Effector CD8-positive, alpha-beta T cell (primary cell): ENCODE measurements at regions not wholly inside any gene's neighbourhood (a gene's known extent, or its start where the extent isn't known, plus 50 kb on each side); places are given as distances from the start of the nearest gene placed in this dataset.
"Not testable (repeated sequence)": the region's sequence is repeated elsewhere in the genome, so short reads cannot be mapped to it uniquely, and the experiment has no call there.

Source experiments
- DNase-seq: peaks from one replicate; lab custom pipeline; 2025; lab: John Stamatoyannopoulos, UW

GRCh38 chr3:6706777-6707176, 154.1 kb upstream of the GRM7 start:
- DNase-seq: no peak

- DNase-seq: no peak
Observed at GRCh38 chr3:6709178-6709577, 151.7 kb upstream of the GRM7 start.

GRCh38 chr3:6714962-6715361, 146.0 kb upstream of the GRM7 start:
- DNase-seq: no peak

GRCh38 chr3:6716420-6716819, 144.5 kb upstream of the GRM7 start:
- DNase-seq: no peak

- no peak for DNase-seq
Observed at GRCh38 chr3:6717026-6717943, 143.6 kb upstream of the GRM7 start.

- no peak for DNase-seq
Observed at GRCh38 chr3:6719999-6720398, 140.9 kb upstream of the GRM7 start.

- no peak for DNase-seq
Observed at GRCh38 chr3:6721491-6721890, 139.4 kb upstream of the GRM7 start.

GRCh38 chr3:6723205-6723604, 137.7 kb upstream of the GRM7 start:
- DNase-seq: no peak

GRCh38 chr3:6726811-6727210, 134.1 kb upstream of the GRM7 start:
- no peak for DNase-seq

- DNase-seq: no peak
Observed at GRCh38 chr3:6732807-6733206, 128.1 kb upstream of the GRM7 start.

GRCh38 chr3:6733699-6734394, 127.1 kb upstream of the GRM7 start:
- no peak for DNase-seq

- no peak for DNase-seq
Observed at GRCh38 chr3:6734395-6734746, 126.5 kb upstream of the GRM7 start.

- no peak for DNase-seq
Observed at GRCh38 chr3:6736836-6737629, 123.9 kb upstream of the GRM7 start.

- DNase-seq: no peak
Observed at GRCh38 chr3:6737630-6738029, 123.3 kb upstream of the GRM7 start.

- no peak for DNase-seq
Observed at GRCh38 chr3:6739288-6739687, 121.6 kb upstream of the GRM7 start.

- no peak for DNase-seq
Observed at GRCh38 chr3:6743067-6743720, 117.7 kb upstream of the GRM7 start.

GRCh38 chr3:6746443-6746842, 114.5 kb upstream of the GRM7 start:
- DNase-seq: no peak

GRCh38 chr3:6747017-6747416, 113.9 kb upstream of the GRM7 start:
- no peak for DNase-seq

- DNase-seq: no peak
Observed at GRCh38 chr3:6750782-6751181, 110.1 kb upstream of the GRM7 start.

- no peak for DNase-seq
Observed at GRCh38 chr3:6753536-6753935, 107.4 kb upstream of the GRM7 start.

GRCh38 chr3:6769532-6770396, 91.2 kb upstream of the GRM7 start:
- DNase-seq: not testable (repeated sequence)
